Renal cortical epithelial cell (primary cell): ENCODE measurements at regions not wholly inside any gene's neighbourhood (a gene's known extent, or its start where the extent isn't known, plus 50 kb on each side); places are given as distances from the start of the nearest gene placed in this dataset.

Source experiments
- DNase-seq: peaks from one replicate; pipeline ENCODE4 v3.0.0-alpha.2; 2011; ENCODE audit warnings: low read depth

GRCh38 chr14:22456421-22456820, 132.6 kb downstream of the DAD1 start:
- DNase-seq: no peak

DNA sequence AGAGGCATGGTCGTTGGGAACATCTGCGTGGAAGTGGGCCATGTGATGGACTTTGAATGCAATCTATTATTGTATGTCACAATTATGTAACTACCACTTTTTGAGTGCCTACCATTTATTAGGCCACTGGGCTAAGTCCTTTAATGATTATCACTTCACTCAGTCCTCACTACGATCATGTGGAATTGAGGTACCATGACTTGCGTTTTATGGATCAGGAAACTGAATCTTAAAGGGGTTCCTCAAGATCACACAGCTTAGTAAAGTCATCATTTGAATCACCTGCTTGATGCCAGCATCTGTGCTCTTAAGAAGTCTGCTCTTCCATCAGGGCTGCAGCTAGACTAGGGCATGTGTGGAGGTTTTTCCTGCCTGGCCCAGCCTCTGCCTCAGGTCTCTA, 136.7 kb downstream of the DAD1 start:
- no peak for DNase-seq

- DNase-seq: no peak
Observed at GRCh38 chr14:22450266-22450665, 138.8 kb downstream of the DAD1 start.

GRCh38 chr14:22449600-22449905, 139.5 kb downstream of the DAD1 start:
- no peak for DNase-seq

- peak; percentile 34 for DNase-seq
Observed at GRCh38 chr14:22448905-22449599, 140.0 kb downstream of the DAD1 start.

- peak; percentile 82 for DNase-seq
Observed at GRCh38 chr14:22448035-22448904, 140.8 kb downstream of the DAD1 start.

DNA sequence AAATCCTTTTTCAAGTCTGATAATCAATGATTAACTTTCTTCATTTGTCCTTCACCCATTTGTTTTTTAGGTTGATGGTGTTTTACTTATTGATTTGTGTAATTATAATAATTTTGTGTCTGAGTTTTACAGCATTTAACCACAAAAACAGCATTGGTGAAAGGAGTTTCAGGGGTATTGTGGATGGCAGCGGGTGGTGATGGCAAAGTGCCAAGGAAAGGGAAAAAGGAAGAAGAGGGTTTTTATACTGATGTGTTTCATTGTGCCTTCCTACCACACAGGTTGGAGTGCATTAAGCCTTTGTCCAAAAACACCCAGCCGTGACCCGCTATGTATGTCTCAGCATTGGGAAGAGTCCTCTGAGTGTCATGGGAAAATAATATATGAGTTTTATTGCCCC, 150.3 kb downstream of the DAD1 start:
- no peak for DNase-seq

GRCh38 chr14:22434901-22435550, 154.0 kb downstream of the DAD1 start:
- no peak for DNase-seq

DNA sequence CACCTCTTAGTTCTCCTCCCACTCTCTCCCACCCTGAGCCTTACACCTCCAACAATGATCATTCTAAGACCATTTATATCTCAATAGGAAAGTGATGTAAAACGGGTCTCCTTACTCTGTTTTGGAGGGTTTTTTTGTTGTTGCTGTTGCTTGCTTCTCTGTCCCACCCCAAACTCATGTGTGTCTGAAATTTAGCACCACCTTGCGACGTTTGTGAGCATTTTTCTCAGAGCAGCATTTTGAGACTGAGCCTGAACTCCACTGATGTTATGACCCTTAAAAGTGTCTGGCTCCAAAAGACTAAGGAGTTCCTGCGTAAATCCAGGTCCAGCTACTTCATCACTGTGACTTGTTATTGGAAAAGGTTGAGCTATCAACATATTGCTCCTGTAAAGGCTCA, 155.0 kb downstream of the DAD1 start:
- DNase-seq: no peak

GRCh38 chr14:22433069-22433468, 156.0 kb downstream of the DAD1 start:
- DNase-seq: no peak

DNA sequence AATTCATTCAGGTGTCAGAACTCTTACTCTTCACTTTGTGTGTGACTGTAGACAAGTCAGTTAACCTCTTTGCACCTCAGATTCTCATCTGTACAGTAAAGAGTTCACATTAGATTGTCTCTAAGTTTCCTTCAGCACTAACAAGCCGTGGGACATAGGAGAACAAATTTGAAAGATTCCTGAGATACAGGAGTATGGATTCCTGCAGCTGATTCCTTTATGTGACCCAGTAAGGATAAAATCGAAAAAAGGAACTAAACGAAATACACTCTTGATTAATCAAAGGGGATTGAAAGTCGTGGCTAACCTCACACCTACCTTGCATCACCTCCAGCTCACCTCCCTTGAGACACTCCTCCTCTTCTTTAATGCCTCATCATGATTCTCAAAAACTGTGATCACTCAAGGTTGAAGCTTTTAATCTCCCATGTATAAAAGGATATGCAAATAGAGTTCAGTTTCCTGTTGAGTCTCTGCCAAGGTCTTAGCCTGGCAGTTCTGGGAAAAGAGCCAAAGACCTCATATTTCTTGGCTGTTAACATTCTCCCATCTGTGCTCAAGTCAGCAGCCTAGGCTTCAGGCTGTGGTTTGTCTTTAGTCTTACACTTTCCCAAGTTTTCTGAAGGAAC, 156.6 kb downstream of the DAD1 start:
- peak; percentile 99 for DNase-seq

- no peak for DNase-seq
Observed at GRCh38 chr14:22429546-22430294, 159.3 kb downstream of the DAD1 start.

DNA sequence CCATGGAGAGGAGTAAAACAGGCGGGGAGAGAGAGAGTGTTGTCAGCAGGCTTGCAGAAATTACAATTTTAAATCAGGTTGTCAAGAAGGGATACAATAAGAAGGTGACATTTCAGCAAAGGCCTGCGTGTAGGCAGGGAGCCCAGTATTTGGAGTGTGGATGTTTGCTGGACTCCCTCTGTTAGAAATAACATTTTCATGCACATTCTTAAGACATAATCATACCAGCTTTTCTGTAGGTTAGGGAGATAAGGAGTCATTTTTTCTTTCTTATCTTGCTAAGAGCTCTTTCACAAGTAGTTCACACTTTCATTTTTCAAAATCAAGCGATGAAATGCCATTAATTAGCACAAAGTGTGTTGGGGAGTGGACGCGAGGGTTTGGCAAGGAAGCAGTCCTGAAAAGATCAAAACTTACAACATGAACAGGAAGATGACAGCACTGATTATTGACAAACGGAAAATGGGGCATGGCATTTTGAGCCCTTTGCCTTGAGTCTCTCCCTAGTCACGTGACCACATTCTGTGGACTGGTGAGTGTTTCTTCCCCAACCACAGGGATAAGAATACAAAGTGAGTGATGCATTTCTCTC, 160.2 kb downstream of the DAD1 start:
- DNase-seq: peak; percentile 39

DNA sequence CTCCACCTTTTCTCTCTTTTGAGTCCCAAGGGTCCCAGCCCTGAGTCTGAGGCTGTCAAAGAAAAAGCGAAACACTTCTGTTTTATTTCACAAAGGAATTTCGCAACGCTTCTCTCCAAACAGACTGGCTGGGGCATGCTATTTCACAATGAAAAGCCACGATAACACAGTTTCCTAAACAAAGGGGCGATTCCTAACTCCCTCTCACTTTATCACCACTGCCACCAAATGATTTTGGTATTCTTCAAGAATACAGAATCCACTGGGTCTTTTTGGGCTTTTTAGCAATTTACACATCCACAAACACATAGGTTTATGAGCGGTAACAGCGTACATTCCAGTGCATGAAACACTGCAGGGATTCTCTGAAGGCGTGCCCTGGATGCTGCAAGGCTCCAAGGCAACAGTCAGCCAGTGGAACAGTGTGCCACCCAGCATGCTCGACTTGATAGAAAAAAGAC, 161.2 kb downstream of the DAD1 start:
- DNase-seq: peak; percentile 71

- no peak for DNase-seq
Observed at GRCh38 chr14:22426711-22427110, 162.3 kb downstream of the DAD1 start.

GRCh38 chr14:22423958-22424357, 165.1 kb downstream of the DAD1 start:
- no peak for DNase-seq

GRCh38 chr14:22422238-22422637, 166.8 kb downstream of the DAD1 start:
- DNase-seq: no peak

GRCh38 chr14:22420598-22421186, 168.3 kb downstream of the DAD1 start:
- no peak for DNase-seq

GRCh38 chr14:22419620-22420019, 169.4 kb downstream of the DAD1 start:
- peak; percentile 47 for DNase-seq

DNA sequence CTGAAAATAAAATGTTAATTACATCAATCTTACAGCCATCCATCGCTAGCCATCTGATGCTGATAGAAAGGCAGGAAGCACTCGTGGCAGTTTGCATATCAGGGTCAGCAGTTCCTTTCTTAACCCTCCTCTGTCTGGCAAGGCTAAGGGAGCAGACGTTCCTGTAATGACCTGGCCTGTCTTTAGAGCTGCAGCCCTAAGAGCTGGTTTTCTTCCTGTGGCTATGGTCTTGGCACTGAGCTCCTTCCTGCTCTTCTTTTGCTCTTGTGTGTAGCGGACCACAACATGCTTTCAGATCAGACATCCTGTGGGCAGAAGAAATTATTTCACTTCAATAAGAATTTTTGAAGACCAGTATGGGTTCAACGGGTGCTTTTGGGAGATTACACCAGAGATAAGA, 170.4 kb downstream of the DAD1 start:
- no peak for DNase-seq

GRCh38 chr14:22417914-22418313, 171.1 kb downstream of the DAD1 start:
- no peak for DNase-seq
